ENCODE measurements at regions not wholly inside any gene's neighbourhood (a gene's known extent, or its start where the extent isn't known, plus 50 kb on each side); places are given as distances from the start of the nearest gene placed in this dataset.
"Not testable (repeated sequence)": the region's sequence is repeated elsewhere in the genome, so short reads cannot be mapped to it uniquely, and the experiment has no call there.

- DNase-seq, result no peak
Measured at GRCh38 chr2:142315346-142315745, 184.5 kb upstream of the LRP1B start.

GRCh38 chr2:142314164-142314563, 183.3 kb upstream of the LRP1B start:
- DNase-seq, result no peak

GRCh38 chr2:142310530-142310929, 179.7 kb upstream of the LRP1B start:
- no peak for DNase-seq

GRCh38 chr2:142308744-142309143, 177.9 kb upstream of the LRP1B start:
- DNase-seq, result no peak

GRCh38 chr2:142307616-142308115, 176.8 kb upstream of the LRP1B start:
- no peak for DNase-seq

- DNase-seq, result no peak
Measured at GRCh38 chr2:142307086-142307485, 176.3 kb upstream of the LRP1B start.

- no peak for DNase-seq
Measured at GRCh38 chr2:142306131-142306530, 175.3 kb upstream of the LRP1B start.

- no peak for DNase-seq
Measured at GRCh38 chr2:142300517-142300916, 169.7 kb upstream of the LRP1B start.

GRCh38 chr2:142299021-142299420, 168.2 kb upstream of the LRP1B start:
- no peak for DNase-seq

GRCh38 chr2:142294225-142294624, 163.4 kb upstream of the LRP1B start:
- DNase-seq, result no peak

GRCh38 chr2:142291969-142292368, 161.2 kb upstream of the LRP1B start:
- no peak for DNase-seq

GRCh38 chr2:142290931-142291330, 160.1 kb upstream of the LRP1B start:
- no peak for DNase-seq

GRCh38 chr2:142286618-142287017, 155.8 kb upstream of the LRP1B start:
- no peak for DNase-seq

GRCh38 chr2:142285480-142285879, 154.7 kb upstream of the LRP1B start:
- DNase-seq, result no peak

- not testable (repeated sequence) for DNase-seq
Measured at GRCh38 chr2:142284336-142284735, 153.5 kb upstream of the LRP1B start.

GRCh38 chr2:142280831-142281230, 150.0 kb upstream of the LRP1B start:
- no peak for DNase-seq

- DNase-seq, result no peak
Measured at GRCh38 chr2:142270990-142271389, 140.2 kb upstream of the LRP1B start.

GRCh38 chr2:142270291-142270690, 139.5 kb upstream of the LRP1B start:
- DNase-seq, result no peak

GRCh38 chr2:142259356-142259755, 128.5 kb upstream of the LRP1B start:
- no peak for DNase-seq

GRCh38 chr2:142254031-142254430, 123.2 kb upstream of the LRP1B start:
- no peak for DNase-seq

GRCh38 chr2:142241016-142241415, 110.2 kb upstream of the LRP1B start:
- DNase-seq, result no peak

GRCh38 chr2:142236181-142236580, 105.4 kb upstream of the LRP1B start:
- no peak for DNase-seq

- DNase-seq, result no peak
Measured at GRCh38 chr2:142234741-142235140, 103.9 kb upstream of the LRP1B start.

GRCh38 chr2:142223309-142223708, 92.5 kb upstream of the LRP1B start:
- no peak for DNase-seq

GRCh38 chr2:142222715-142223114, 91.9 kb upstream of the LRP1B start:
- no peak for DNase-seq

- DNase-seq, result no peak
Measured at GRCh38 chr2:142220901-142221300, 90.1 kb upstream of the LRP1B start.

Data from right forelimb (tissue), 1 donor.